Neural progenitor cell (in vitro differentiated cells): ENCODE measurements at regions not wholly inside any gene's neighbourhood (a gene's known extent, or its start where the extent isn't known, plus 50 kb on each side); places are given as distances from the start of the nearest gene placed in this dataset.

Experiments used
- EZH2 ChIP-seq: fragments of 200-600 bp; sonication (generic); IDR thresholded peaks from 2 replicates; pipeline ENCODE4 v1.6.1; 2017; ENCODE audit warnings: antibody characterized with exemption, mild to moderate bottlenecking, moderate library complexity
- EZH2phosphoT487 ChIP-seq: fragments of 200-600 bp; sonication (generic); IDR thresholded peaks from 2 replicates; pipeline ENCODE4 v1.6.1; 2017; ENCODE audit warnings: antibody characterized with exemption

GRCh38 chr20:59462249-59462648, 142.1 kb upstream of the PHACTR3 start:
- TF ChIP-seq EZH2 (no peak), EZH2phosphoT487 (no peak)
